Fibroblast of the aortic adventitia (primary cell): ENCODE measurements at regions not wholly inside any gene's neighbourhood (a gene's known extent, or its start where the extent isn't known, plus 50 kb on each side); places are given as distances from the start of the nearest gene placed in this dataset.

ENCODE experiments used
- DNase-seq: peaks from one replicate; pipeline ENCODE4 v3.0.0-alpha.2; 2010; ENCODE audit warnings: low read depth
- H3K4me3 ChIP-seq: 2 replicates; pipeline ENCODE4 v1.5.1; 2011; ENCODE audit warnings: low read depth, mild to moderate bottlenecking, control low read depth, low read length, moderate library complexity
- CTCF ChIP-seq: IDR thresholded peaks from 2 replicates; pipeline ENCODE4 v1.5.1; 2011; ENCODE audit warnings: mild to moderate bottlenecking, low read length, control low read depth, inconsistent platforms; ENCODE audit not compliant: insufficient read depth

- H3K4me3 ChIP-seq = no peak overlapping the region
- TF ChIP-seq CTCF = no peak
- DNase-seq = no peak
Measured at GRCh38 chr9:13648068-13648467, 368.6 kb upstream of the MPDZ start.

GRCh38 chr9:13646500-13647021, 367.1 kb upstream of the MPDZ start:
- TF ChIP-seq CTCF = no peak
- no peak overlapping the region for H3K4me3 ChIP-seq
- DNase-seq = no peak

GRCh38 chr9:13645557-13645956, 366.1 kb upstream of the MPDZ start:
- no peak for DNase-seq
- TF ChIP-seq CTCF = no peak
- no peak overlapping the region for H3K4me3 ChIP-seq

GRCh38 chr9:13644675-13645074, 365.2 kb upstream of the MPDZ start:
- no peak for TF ChIP-seq CTCF
- DNase-seq = peak; percentile 15
- H3K4me3 ChIP-seq = no peak overlapping the region

GRCh38 chr9:13642646-13643045, 363.2 kb upstream of the MPDZ start:
- H3K4me3 ChIP-seq = no peak overlapping the region
- no peak for DNase-seq
- no peak for TF ChIP-seq CTCF

GRCh38 chr9:13629067-13629466, 349.6 kb upstream of the MPDZ start:
- H3K4me3 ChIP-seq = no peak overlapping the region
- DNase-seq = no peak
- TF ChIP-seq CTCF = no peak

- DNase-seq = no peak
- no peak overlapping the region for H3K4me3 ChIP-seq
- no peak for TF ChIP-seq CTCF
Measured at GRCh38 chr9:13628526-13628925, 349.0 kb upstream of the MPDZ start.
